ENCODE measurements at regions not wholly inside any gene's neighbourhood (a gene's known extent, or its start where the extent isn't known, plus 50 kb on each side); places are given as distances from the start of the nearest gene placed in this dataset.

DNA sequence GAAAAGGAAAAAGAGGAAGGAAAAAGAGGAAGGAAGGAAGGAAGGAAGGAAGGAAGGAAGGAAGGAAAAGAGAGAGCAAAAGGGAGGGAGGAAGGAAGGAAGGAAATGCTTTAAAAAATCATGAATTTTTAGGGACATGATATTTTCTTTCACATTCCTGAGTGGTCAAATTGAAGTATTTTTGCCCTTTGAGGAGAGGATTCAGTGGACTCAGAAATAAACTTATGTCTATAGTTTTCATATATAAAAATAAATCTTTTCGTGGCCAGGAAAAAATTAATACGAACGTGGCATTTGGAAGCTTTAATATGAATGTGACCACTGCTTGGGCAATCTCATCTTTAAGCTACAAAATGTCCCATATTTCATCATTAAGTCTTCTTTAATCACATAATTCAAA lies 183.0 kb upstream of the TMCO5A start:
- H3K9me3 ChIP-seq (ENCODE audit: control insufficient read depth, insufficient read depth, low read depth, low read length) = no peaks in the 10 kb centered on the region
- H3K4me2 ChIP-seq (ENCODE audit: extremely low read depth, insufficient read depth, low read length) = no peak overlapping the region
- no peak for TF ChIP-seq EZH2 (IDR thresholded peaks at IDR 0.05; ENCODE audit: low read length, missing control alignments)
- TF ChIP-seq, protein P1, sequence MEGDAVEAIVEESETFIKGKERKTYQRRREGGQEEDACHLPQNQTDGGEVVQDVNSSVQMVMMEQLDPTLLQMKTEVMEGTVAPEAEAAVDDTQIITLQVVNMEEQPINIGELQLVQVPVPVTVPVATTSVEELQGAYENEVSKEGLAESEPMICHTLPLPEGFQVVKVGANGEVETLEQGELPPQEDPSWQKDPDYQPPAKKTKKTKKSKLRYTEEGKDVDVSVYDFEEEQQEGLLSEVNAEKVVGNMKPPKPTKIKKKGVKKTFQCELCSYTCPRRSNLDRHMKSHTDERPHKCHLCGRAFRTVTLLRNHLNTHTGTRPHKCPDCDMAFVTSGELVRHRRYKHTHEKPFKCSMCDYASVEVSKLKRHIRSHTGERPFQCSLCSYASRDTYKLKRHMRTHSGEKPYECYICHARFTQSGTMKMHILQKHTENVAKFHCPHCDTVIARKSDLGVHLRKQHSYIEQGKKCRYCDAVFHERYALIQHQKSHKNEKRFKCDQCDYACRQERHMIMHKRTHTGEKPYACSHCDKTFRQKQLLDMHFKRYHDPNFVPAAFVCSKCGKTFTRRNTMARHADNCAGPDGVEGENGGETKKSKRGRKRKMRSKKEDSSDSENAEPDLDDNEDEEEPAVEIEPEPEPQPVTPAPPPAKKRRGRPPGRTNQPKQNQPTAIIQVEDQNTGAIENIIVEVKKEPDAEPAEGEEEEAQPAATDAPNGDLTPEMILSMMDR (conservative IDR thresholded peaks at IDR 0.05 in 1 of 2, IDR thresholded peaks at IDR 0.05 in 1 of 2; ENCODE audit: low read depth in 1 of 2, low read length in 2 of 2) = no peak
- no peaks in the 10 kb centered on the region for H4K20me1 ChIP-seq (ENCODE audit: control insufficient read depth, extremely low read depth, insufficient read depth, low read length)
- H3K27me3 ChIP-seq (ENCODE audit: control insufficient read depth, insufficient read depth, low read length) = no peaks in the 10 kb centered on the region
- H3K4me3 ChIP-seq (replicated peaks in 1 of 4; ENCODE audit: control extremely low read depth in 1 of 4, insufficient read depth in 1 of 4, low read depth in 3 of 4, low read length in 4 of 4) = no peak overlapping the region
- no peak overlapping the region for H2AFZ ChIP-seq (ENCODE audit: low read length)
- no peaks in the 10 kb centered on the region for H3K36me3 ChIP-seq (ENCODE audit: control insufficient read depth, insufficient read depth, low read length)
- H3K79me2 ChIP-seq (ENCODE audit: control insufficient read depth, insufficient read depth, low read length) = no peaks in the 10 kb centered on the region
- no peak overlapping the region for H3K9ac ChIP-seq (ENCODE audit: insufficient read depth, low read length)
- no peaks in the 10 kb centered on the region for H3K4me1 ChIP-seq (ENCODE audit: control insufficient read depth, extremely low read depth, insufficient read depth, low read length)
- H3K27ac ChIP-seq (ENCODE audit: insufficient read depth, low read length) = no peak overlapping the region
- DNase-seq (ENCODE audit: low read depth in 2 of 2) = no peak

DNA sequence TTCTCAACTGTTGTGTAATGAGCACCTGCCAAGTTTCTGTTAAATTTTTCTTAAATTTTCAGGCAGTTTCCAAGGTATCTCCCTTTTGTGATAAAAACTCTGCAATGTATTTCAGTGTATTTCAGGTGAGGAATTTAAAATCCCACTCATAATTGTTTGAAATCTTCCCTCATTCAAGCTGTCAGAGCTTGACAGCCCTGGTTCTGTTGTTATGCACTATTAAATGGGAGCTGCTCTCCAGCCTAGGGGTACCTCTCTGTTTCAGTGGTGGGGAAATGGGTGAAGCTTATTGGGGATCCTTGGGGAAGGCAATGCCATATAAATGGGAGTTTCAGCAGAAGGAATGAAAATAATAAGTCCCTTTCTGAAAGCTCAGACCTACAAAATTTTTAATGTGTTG lies 178.0 kb upstream of the TMCO5A start:
- H3K4me2 ChIP-seq (ENCODE audit: extremely low read depth, insufficient read depth, low read length) = no peak overlapping the region
- H3K27ac ChIP-seq (ENCODE audit: insufficient read depth, low read length) = no peak overlapping the region
- no peaks in the 10 kb centered on the region for H3K9me3 ChIP-seq (ENCODE audit: control insufficient read depth, insufficient read depth, low read depth, low read length)
- H3K27me3 ChIP-seq (ENCODE audit: control insufficient read depth, insufficient read depth, low read length) = no peaks in the 10 kb centered on the region
- TF ChIP-seq, protein P1 (conservative IDR thresholded peaks at IDR 0.05 in 1 of 2, IDR thresholded peaks at IDR 0.05 in 1 of 2; ENCODE audit: low read depth in 1 of 2, low read length in 2 of 2) = no peak
- no peak for TF ChIP-seq EZH2 (IDR thresholded peaks at IDR 0.05; ENCODE audit: low read length, missing control alignments)
- H3K4me3 ChIP-seq (replicated peaks in 1 of 4; ENCODE audit: control extremely low read depth in 1 of 4, insufficient read depth in 1 of 4, low read depth in 3 of 4, low read length in 4 of 4) = no peak overlapping the region
- no peaks in the 10 kb centered on the region for H3K36me3 ChIP-seq (ENCODE audit: control insufficient read depth, insufficient read depth, low read length)
- H2AFZ ChIP-seq (ENCODE audit: low read length) = no peak overlapping the region
- DNase-seq (ENCODE audit: low read depth in 2 of 2) = no peak
- H3K9ac ChIP-seq (ENCODE audit: insufficient read depth, low read length) = no peak overlapping the region
- H3K4me1 ChIP-seq (ENCODE audit: control insufficient read depth, extremely low read depth, insufficient read depth, low read length) = no peaks in the 10 kb centered on the region
- no peaks in the 10 kb centered on the region for H4K20me1 ChIP-seq (ENCODE audit: control insufficient read depth, extremely low read depth, insufficient read depth, low read length)
- H3K79me2 ChIP-seq (ENCODE audit: control insufficient read depth, insufficient read depth, low read length) = no peaks in the 10 kb centered on the region

DNA sequence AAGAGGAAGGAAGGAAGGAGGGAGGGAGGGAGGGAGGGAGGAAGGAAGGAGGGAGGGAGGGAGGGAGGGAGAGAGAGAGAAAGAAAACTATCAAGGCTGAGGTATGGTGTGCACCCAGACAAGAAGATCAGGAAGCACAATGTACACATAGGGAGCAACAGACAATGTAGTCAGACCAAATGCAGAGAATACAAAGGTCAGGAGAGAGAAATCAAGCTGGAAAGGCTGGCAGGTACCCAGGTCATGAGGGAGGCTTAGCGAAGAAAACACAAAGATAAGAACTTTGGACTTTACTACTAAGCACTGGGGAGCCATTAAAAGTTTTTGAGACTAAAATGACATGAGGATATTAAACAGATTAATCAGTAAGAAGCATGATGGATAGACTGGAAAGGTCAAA lies 176.0 kb upstream of the TMCO5A start:
- H3K9me3 ChIP-seq (ENCODE audit: control insufficient read depth, insufficient read depth, low read depth, low read length) = no peaks in the 10 kb centered on the region
- H3K4me2 ChIP-seq (ENCODE audit: extremely low read depth, insufficient read depth, low read length) = no peak overlapping the region
- no peaks in the 10 kb centered on the region for H3K36me3 ChIP-seq (ENCODE audit: control insufficient read depth, insufficient read depth, low read length)
- H3K27me3 ChIP-seq (ENCODE audit: control insufficient read depth, insufficient read depth, low read length) = no peaks in the 10 kb centered on the region
- H3K4me1 ChIP-seq (ENCODE audit: control insufficient read depth, extremely low read depth, insufficient read depth, low read length) = no peaks in the 10 kb centered on the region
- no peak for DNase-seq (ENCODE audit: low read depth in 2 of 2)
- H3K9ac ChIP-seq (ENCODE audit: insufficient read depth, low read length) = no peak overlapping the region
- no peaks in the 10 kb centered on the region for H3K79me2 ChIP-seq (ENCODE audit: control insufficient read depth, insufficient read depth, low read length)
- H4K20me1 ChIP-seq (ENCODE audit: control insufficient read depth, extremely low read depth, insufficient read depth, low read length) = no peaks in the 10 kb centered on the region
- TF ChIP-seq, protein P1 (conservative IDR thresholded peaks at IDR 0.05 in 1 of 2, IDR thresholded peaks at IDR 0.05 in 1 of 2; ENCODE audit: low read depth in 1 of 2, low read length in 2 of 2) = no peak
- no peak for TF ChIP-seq EZH2 (IDR thresholded peaks at IDR 0.05; ENCODE audit: low read length, missing control alignments)
- H2AFZ ChIP-seq (ENCODE audit: low read length) = no peak overlapping the region
- no peak overlapping the region for H3K4me3 ChIP-seq (replicated peaks in 1 of 4; ENCODE audit: control extremely low read depth in 1 of 4, insufficient read depth in 1 of 4, low read depth in 3 of 4, low read length in 4 of 4)
- H3K27ac ChIP-seq (ENCODE audit: insufficient read depth, low read length) = no peak overlapping the region

Data from fibroblast of lung (primary cell).